ENCODE measurements at regions not wholly inside any gene's neighbourhood (a gene's known extent, or its start where the extent isn't known, plus 50 kb on each side); places are given as distances from the start of the nearest gene placed in this dataset.

DNA sequence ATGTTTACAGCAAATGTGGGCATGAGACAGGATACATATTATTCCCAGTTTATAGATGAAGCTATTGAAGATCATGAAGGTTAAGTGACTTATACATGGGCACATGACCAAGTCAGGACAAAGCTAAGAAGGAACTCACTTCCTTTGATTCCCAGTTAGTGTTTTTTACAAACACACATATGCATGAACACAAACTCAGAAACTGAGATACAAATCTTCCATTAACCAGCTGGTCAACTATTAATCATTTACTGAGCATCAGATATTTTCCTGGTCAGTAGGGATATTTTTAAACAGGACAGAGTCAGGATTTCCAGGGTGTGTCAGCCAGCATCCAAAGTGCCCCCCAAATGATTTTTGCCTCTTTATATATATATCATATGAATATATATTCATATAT is 222.2 kb downstream of the OGFRL1 start:
- intact Hi-C loops (cut with micrococcal nuclease), result loop anchor here (1.0 kb wide), 1 partner anchor 127 kb away; no protein-coding TSS in a partner anchor
- Mint-ChIP-seq H3K27ac (no peak overlapping the region), H3K4me3 (no peak overlapping the region), H3K36me3 (ENCODE audit: low read depth) (no peaks in the 10 kb centered on the region), H3K4me1 (ENCODE audit: low read depth) (no peaks in the 10 kb centered on the region), H3K9me3 (no peaks in the 10 kb centered on the region), H3K27me3 (peaks cover 6% of the 10 kb centered on the region)

- H3K27me3 Mint-ChIP-seq, result peaks cover 6% of the 10 kb centered on the region
- H3K27ac Mint-ChIP-seq, result no peak overlapping the region
- no peaks in the 10 kb centered on the region for H3K9me3 Mint-ChIP-seq
- H3K4me3 Mint-ChIP-seq, result no peak overlapping the region
- H3K4me1 Mint-ChIP-seq (ENCODE audit: low read depth), result no peaks in the 10 kb centered on the region
- H3K36me3 Mint-ChIP-seq (ENCODE audit: low read depth), result no peaks in the 10 kb centered on the region
- intact Hi-C loops (cut with micrococcal nuclease), result no loop called here
These were observed 223.6 kb downstream of the OGFRL1 start for GRCh38 chr6:71512256-71512655.

GRCh38 chr6:71513036-71513435 is 224.4 kb downstream of the OGFRL1 start:
- Mint-ChIP-seq H3K9me3 (no peaks in the 10 kb centered on the region), H3K36me3 (ENCODE audit: low read depth) (no peaks in the 10 kb centered on the region), H3K27me3 (peaks cover 6% of the 10 kb centered on the region), H3K4me3 (no peak overlapping the region), H3K27ac (no peak overlapping the region), H3K4me1 (ENCODE audit: low read depth) (no peaks in the 10 kb centered on the region)
- intact Hi-C loops (cut with micrococcal nuclease), result no loop called here

DNA sequence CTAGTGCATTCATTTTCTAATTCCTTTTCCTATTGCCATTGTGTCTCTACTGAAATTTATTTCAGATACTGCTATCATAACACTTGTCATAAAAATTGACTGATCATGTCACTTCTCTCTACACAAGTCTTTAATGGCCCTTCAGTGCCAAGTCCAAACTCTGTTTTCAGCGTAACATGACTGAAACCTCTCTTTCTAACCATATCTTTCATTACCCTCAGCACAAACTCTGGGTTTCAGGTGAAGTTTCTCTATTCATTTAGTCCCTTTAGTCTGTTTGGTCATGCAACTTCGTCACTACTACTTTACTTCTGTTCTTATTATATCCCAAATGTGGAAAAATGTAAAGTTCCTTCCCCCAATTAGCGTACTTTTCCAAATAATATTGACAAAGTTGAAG is 234.9 kb downstream of the OGFRL1 start:
- Mint-ChIP-seq H3K27ac (no peak overlapping the region), H3K9me3 (no peaks in the 10 kb centered on the region), H3K27me3 (peaks cover 21% of the 10 kb centered on the region), H3K36me3 (ENCODE audit: low read depth) (no peaks in the 10 kb centered on the region), H3K4me3 (no peak overlapping the region), H3K4me1 (ENCODE audit: low read depth) (peaks cover 11% of the 10 kb centered on the region)
- intact Hi-C loops (cut with micrococcal nuclease), result no loop called here

DNA sequence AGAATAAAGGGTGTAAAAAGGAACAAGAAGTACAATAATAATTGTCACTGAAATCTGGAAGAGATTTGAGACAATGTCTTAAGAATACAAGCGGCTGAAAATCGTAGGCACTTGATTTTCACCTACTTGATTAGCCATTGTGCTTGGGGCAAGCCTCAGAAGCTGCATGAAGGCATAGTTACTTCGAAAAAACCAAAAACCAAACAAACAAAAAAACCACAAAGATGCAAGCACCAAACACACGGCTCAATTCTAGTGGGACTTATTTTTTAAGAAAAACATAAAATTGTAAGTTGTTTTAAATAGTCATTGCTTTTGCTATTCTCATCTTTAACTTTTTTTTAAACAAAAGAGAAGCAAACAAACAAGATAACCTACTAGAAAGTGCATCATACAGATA is 235.6 kb downstream of the OGFRL1 start:
- Mint-ChIP-seq H3K27me3 (peaks cover 21% of the 10 kb centered on the region), H3K4me1 (ENCODE audit: low read depth) (peaks cover 11% of the 10 kb centered on the region), H3K4me3 (no peak overlapping the region), H3K36me3 (ENCODE audit: low read depth) (no peaks in the 10 kb centered on the region), H3K9me3 (no peaks in the 10 kb centered on the region), H3K27ac (no peak overlapping the region)
- intact Hi-C loops (cut with micrococcal nuclease), result no loop called here

- Mint-ChIP-seq H3K27ac (no peak overlapping the region), H3K4me3 (no peak overlapping the region), H3K4me1 (ENCODE audit: low read depth) (peaks cover 11% of the 10 kb centered on the region), H3K36me3 (ENCODE audit: low read depth) (no peaks in the 10 kb centered on the region), H3K27me3 (peaks cover 21% of the 10 kb centered on the region), H3K9me3 (no peaks in the 10 kb centered on the region)
- intact Hi-C loops (cut with micrococcal nuclease), result no loop called here
These were observed 239.3 kb downstream of the OGFRL1 start for GRCh38 chr6:71527886-71528285.

DNA sequence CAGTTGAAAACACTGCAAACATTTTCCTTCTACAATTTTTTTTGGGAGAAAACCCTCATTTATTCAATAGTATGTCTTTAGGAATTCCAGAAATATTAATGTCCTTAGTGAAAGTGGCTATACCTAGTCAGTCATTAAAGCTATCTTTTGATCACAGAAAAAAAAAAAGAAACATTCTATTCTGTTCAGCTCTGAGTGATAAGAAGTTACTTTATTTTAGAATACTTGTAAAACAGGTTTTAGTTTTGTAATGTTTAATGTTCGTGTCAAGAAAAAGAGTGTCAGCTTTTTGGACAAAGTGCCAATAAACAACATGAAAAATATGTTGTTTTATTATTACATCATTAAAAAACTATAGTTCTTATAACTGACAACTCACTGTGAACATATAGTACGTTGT is 240.4 kb downstream of the OGFRL1 start:
- Mint-ChIP-seq H3K27ac (no peak overlapping the region), H3K36me3 (ENCODE audit: low read depth) (no peaks in the 10 kb centered on the region), H3K4me1 (ENCODE audit: low read depth) (peaks cover 11% of the 10 kb centered on the region), H3K27me3 (peaks cover 15% of the 10 kb centered on the region), H3K4me3 (no peak overlapping the region), H3K9me3 (no peaks in the 10 kb centered on the region)
- intact Hi-C loops (cut with micrococcal nuclease), result no loop called here

DNA sequence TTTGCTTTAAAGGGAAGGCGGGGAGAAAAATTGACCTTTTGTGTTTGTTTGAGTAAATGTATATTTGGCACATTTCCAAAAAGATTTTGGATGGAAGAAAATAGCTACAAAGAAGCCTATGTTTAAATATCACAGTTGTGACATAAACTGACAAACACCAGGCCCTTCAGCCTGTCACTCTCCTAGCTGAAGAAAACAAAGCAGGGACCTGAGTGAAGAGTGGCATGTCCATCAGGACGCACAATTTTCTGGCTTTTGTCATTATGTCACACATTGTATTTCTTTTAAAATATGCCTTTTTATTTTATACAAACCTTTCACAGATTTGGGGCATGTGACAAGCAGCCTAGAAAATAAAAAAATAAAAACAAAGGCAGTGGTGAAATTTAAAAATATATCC is 241.2 kb downstream of the OGFRL1 start:
- Mint-ChIP-seq H3K27ac (no peak overlapping the region), H3K9me3 (no peaks in the 10 kb centered on the region), H3K27me3 (peaks cover 15% of the 10 kb centered on the region), H3K4me1 (ENCODE audit: low read depth) (peaks cover 11% of the 10 kb centered on the region), H3K36me3 (ENCODE audit: low read depth) (no peaks in the 10 kb centered on the region), H3K4me3 (no peak overlapping the region)
- intact Hi-C loops (cut with micrococcal nuclease), result no loop called here

DNA sequence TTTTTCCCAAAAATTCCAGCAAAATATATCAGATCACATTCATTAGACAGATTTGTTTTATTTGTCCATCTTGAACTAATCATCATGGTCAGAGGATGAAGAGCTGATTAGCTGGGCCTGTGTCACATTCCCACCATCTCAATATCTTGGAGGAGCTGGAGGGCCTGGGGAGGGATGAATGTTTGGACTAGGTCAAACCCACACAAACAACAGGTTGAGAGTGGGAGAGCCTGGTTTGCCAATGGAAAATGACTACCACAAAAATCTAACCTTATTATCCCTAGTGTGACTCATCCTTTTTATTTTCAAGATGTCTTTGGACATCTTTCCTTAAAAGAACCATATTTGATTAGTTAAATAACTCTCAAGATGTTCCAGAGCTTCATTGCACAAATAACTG is 242.4 kb downstream of the OGFRL1 start:
- peaks cover 11% of the 10 kb centered on the region for H3K4me1 Mint-ChIP-seq (ENCODE audit: low read depth)
- H3K36me3 Mint-ChIP-seq (ENCODE audit: low read depth), result no peaks in the 10 kb centered on the region
- H3K27ac Mint-ChIP-seq, result no peak overlapping the region
- intact Hi-C loops (cut with micrococcal nuclease), result no loop called here
- H3K4me3 Mint-ChIP-seq, result no peak overlapping the region
- no peaks in the 10 kb centered on the region for H3K9me3 Mint-ChIP-seq
- H3K27me3 Mint-ChIP-seq, result peaks cover 14% of the 10 kb centered on the region

DNA sequence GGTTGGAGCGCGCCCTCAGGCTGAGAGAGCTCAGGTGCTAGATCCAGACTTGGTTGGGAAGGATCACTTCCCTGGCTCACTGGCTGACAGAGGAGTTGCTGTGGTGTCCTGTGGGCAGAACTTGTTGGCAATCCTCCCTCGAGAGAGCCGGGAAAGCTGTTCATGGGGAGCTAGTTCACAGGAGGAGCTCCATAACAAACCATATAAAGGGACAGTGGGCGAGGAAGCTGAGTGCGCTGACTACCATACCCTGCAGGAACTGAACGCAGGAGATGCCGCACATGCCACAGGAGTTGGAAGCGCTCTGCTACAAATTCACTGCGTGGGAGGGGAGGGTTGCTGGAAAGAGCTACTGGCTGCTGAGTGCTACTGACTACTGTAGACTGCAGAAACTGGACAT is 243.2 kb downstream of the OGFRL1 start:
- H3K9me3 Mint-ChIP-seq, result no peaks in the 10 kb centered on the region
- intact Hi-C loops (cut with micrococcal nuclease), result loop anchor here (2.0 kb wide), 1 partner anchor 553 kb away; no protein-coding TSS in a partner anchor
- H3K4me1 Mint-ChIP-seq (ENCODE audit: low read depth), result peaks cover 11% of the 10 kb centered on the region
- no peaks in the 10 kb centered on the region for H3K36me3 Mint-ChIP-seq (ENCODE audit: low read depth)
- H3K27ac Mint-ChIP-seq, result no peak overlapping the region
- H3K4me3 Mint-ChIP-seq, result no peak overlapping the region
- H3K27me3 Mint-ChIP-seq, result peaks cover 11% of the 10 kb centered on the region

DNA sequence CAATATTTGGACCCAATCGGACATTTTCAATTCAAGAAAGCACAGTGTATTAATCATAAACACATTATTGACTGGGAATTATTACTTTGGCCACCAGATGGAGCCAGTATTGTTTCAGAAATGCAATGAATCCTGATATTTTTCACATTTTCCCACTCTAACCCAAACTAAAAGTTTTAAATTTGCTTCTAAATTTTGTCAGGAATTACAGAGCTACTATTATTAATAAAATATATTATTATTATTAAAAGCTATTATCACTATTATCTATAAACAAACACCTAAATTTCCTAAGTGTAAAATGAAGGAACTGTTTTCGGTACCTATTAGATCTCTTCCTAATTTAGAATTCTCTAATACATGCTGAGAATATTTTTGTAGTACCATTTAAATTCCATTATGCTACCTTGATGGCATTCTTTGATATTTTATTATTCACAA is 245.3 kb downstream of the OGFRL1 start:
- no peaks in the 10 kb centered on the region for H3K4me1 Mint-ChIP-seq (ENCODE audit: low read depth)
- no peak overlapping the region for H3K27ac Mint-ChIP-seq
- no peaks in the 10 kb centered on the region for H3K9me3 Mint-ChIP-seq
- intact Hi-C loops (cut with micrococcal nuclease), result loop anchor here (2.0 kb wide), 1 partner anchor 551 kb away; no protein-coding TSS in a partner anchor
- H3K27me3 Mint-ChIP-seq, result peaks cover 11% of the 10 kb centered on the region
- no peak overlapping the region for H3K4me3 Mint-ChIP-seq
- H3K36me3 Mint-ChIP-seq (ENCODE audit: low read depth), result no peaks in the 10 kb centered on the region

DNA sequence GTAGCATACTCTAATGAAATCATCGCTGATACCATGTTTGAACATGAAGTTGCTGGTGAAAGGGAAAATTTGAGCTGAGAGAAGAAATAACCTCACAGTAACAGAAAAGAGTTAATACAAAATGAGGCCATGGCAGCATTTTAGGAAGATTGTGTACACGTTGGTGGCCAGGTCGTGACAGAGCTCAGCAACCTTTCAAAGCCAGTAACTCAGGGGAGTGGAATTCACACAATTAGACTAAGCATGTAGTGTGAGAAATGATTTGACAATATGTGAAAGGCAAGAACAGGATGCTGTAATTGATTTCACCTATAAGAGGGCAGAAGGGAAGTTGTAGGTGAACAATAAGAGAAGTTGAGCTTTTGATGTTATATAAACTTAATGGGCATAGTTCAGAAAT is 246.3 kb downstream of the OGFRL1 start:
- H3K36me3 Mint-ChIP-seq (ENCODE audit: low read depth), result no peaks in the 10 kb centered on the region
- no peak overlapping the region for H3K4me3 Mint-ChIP-seq
- H3K4me1 Mint-ChIP-seq (ENCODE audit: low read depth), result no peaks in the 10 kb centered on the region
- peaks cover 11% of the 10 kb centered on the region for H3K27me3 Mint-ChIP-seq
- H3K27ac Mint-ChIP-seq, result no peak overlapping the region
- H3K9me3 Mint-ChIP-seq, result no peaks in the 10 kb centered on the region
- intact Hi-C loops (cut with micrococcal nuclease), result no loop called here

GRCh38 chr6:71537717-71538116 is 249.1 kb downstream of the OGFRL1 start:
- Mint-ChIP-seq H3K9me3 (no peaks in the 10 kb centered on the region), H3K4me3 (no peak overlapping the region), H3K36me3 (ENCODE audit: low read depth) (no peaks in the 10 kb centered on the region), H3K4me1 (ENCODE audit: low read depth) (no peaks in the 10 kb centered on the region), H3K27ac (no peak overlapping the region), H3K27me3 (peaks cover 6% of the 10 kb centered on the region)
- intact Hi-C loops (cut with micrococcal nuclease), result no loop called here

DNA sequence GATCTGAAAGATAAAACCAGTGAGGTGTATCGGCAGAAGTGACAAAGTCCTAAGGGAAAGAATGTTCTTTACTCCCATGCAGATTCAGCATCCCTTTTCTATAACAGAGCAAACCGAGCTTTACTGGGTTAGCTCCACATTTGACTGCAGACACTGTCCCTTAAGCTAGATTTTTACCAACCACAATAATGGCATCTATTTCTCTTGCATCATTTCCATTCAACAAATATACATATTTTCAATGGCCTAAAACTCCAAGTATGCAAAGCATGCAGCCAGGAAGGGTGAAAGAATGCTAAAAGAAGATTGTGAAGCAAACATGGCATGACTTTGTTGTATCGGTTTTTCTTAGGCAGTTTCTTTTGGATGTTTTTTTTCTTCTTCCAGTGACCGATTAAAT is 255.4 kb downstream of the OGFRL1 start:
- Mint-ChIP-seq H3K27me3 (peaks cover 1% of the 10 kb centered on the region), H3K4me1 (ENCODE audit: low read depth) (no peaks in the 10 kb centered on the region), H3K36me3 (ENCODE audit: low read depth) (no peaks in the 10 kb centered on the region), H3K27ac (no peak overlapping the region), H3K4me3 (no peak overlapping the region), H3K9me3 (no peaks in the 10 kb centered on the region)
- intact Hi-C loops (cut with micrococcal nuclease), result no loop called here

- peaks cover 1% of the 10 kb centered on the region for H3K27me3 Mint-ChIP-seq
- H3K9me3 Mint-ChIP-seq, result no peaks in the 10 kb centered on the region
- H3K36me3 Mint-ChIP-seq (ENCODE audit: low read depth), result no peaks in the 10 kb centered on the region
- H3K27ac Mint-ChIP-seq, result no peak overlapping the region
- H3K4me1 Mint-ChIP-seq (ENCODE audit: low read depth), result no peaks in the 10 kb centered on the region
- intact Hi-C loops (cut with micrococcal nuclease), result no loop called here
- H3K4me3 Mint-ChIP-seq, result no peak overlapping the region
These were observed 256.3 kb downstream of the OGFRL1 start for GRCh38 chr6:71544906-71545305.
